HL-60/S4 (cell line): ENCODE measurements at regions not wholly inside any gene's neighbourhood (a gene's known extent, or its start where the extent isn't known, plus 50 kb on each side); places are given as distances from the start of the nearest gene placed in this dataset.
"Not testable (repeated sequence)": the region's sequence is repeated elsewhere in the genome, so short reads cannot be mapped to it uniquely, and the experiment has no call there.

Source experiments
- in situ Hi-C: fragments of 300-500 bp; cut with MboI; formaldehyde crosslinking; loops from 2 replicates; pipeline ENCODE4 v1.14.3; 2022; ENCODE audit warnings: low sequenced_read_pairs

- in situ Hi-C loops = not testable (repeated sequence)
These were observed 53.6 kb upstream of the EDA2R start for GRCh38 chrX:66692512-66692911.
